Right atrium auricular region (tissue), 2 donors: ENCODE measurements at regions not wholly inside any gene's neighbourhood (a gene's known extent, or its start where the extent isn't known, plus 50 kb on each side); places are given as distances from the start of the nearest gene placed in this dataset.
A peak's percentile ranks its signal among the peaks of the same experiment; 100 is the strongest.

Experiments used
- DNase-seq: peaks from one replicate; pipeline ENCODE4 v3.0.0-alpha.2; 2019; ENCODE audit warnings: low spot score
- H3K27ac ChIP-seq, 2 donors: fragments of 200-600 bp; sonication (generic); 1 replicate in 1 of 2; 2 replicates in 1 of 2; pipeline ENCODE4 v1.5.1; 2016 to 2019
- H3K27me3 ChIP-seq, 2 donors: fragments of 200-600 bp; sonication (generic); one replicate each; pipeline versions ENCODE4 v1.5.1 to v1.6.0; 2017 to 2019
- H3K36me3 ChIP-seq: fragments of 200-600 bp; sonication (generic); one replicate; pipeline ENCODE4 v1.5.1; 2016
- H3K4me1 ChIP-seq, 2 donors: fragments of 200-600 bp; sonication (generic); one replicate each; pipeline versions ENCODE4 v1.5.1 to v1.6.0; 2017 to 2019
- H3K4me3 ChIP-seq, 2 donors: fragments of 200-600 bp; sonication (generic); 1 replicate in 1 of 2; 2 replicates in 1 of 2; pipeline ENCODE4 v1.5.1; 2017 to 2019; ENCODE audit warnings: mild to moderate bottlenecking in 1 of 2, moderate library complexity in 1 of 2
- H3K9me3 ChIP-seq, 2 donors: fragments of 200-600 bp; sonication (generic); one replicate each; pipeline ENCODE4 v1.5.1; 2019
- CTCF ChIP-seq, 2 donors: fragments of 200-600 bp; sonication (generic); IDR thresholded peaks; one replicate each; pipeline ENCODE4 v1.5.1; 2019; ENCODE audit warnings: antibody characterized with exemption in 2 of 2

- H3K27me3 ChIP-seq: no peaks in the 10 kb centered on the region
- no peaks in the 10 kb centered on the region for H3K9me3 ChIP-seq
- H3K36me3 ChIP-seq: no peaks in the 10 kb centered on the region
- H3K4me3 ChIP-seq: no peak overlapping the region
- H3K27ac ChIP-seq: no peak overlapping the region
- H3K4me1 ChIP-seq: no peaks in the 10 kb centered on the region
- peak in 1 of 2 donors; percentile 51 for TF ChIP-seq CTCF (IDR thresholded peaks at IDR 0.05)
- no peak for DNase-seq
Measured at GRCh38 chr12:48286665-48287064, 64.1 kb downstream of the ZNF641 start.

- no peak overlapping the region for H3K27ac ChIP-seq
- H3K27me3 ChIP-seq: no peaks in the 10 kb centered on the region
- no peak for TF ChIP-seq CTCF (IDR thresholded peaks at IDR 0.05)
- no peaks in the 10 kb centered on the region for H3K9me3 ChIP-seq
- no peak overlapping the region for H3K4me3 ChIP-seq
- no peaks in the 10 kb centered on the region for H3K4me1 ChIP-seq
- DNase-seq: no peak
- no peaks in the 10 kb centered on the region for H3K36me3 ChIP-seq
Measured at GRCh38 chr12:48285751-48286650, 64.7 kb downstream of the ZNF641 start.

GRCh38 chr12:48281811-48282210 lies 68.9 kb downstream of the ZNF641 start:
- Histone ChIP-seq H3K36me3 (no peaks in the 10 kb centered on the region), H3K4me1 (no peaks in the 10 kb centered on the region)
- no peak for TF ChIP-seq CTCF (IDR thresholded peaks at IDR 0.05)

GRCh38 chr12:48280572-48280971 lies 70.1 kb downstream of the ZNF641 start:
- H3K4me3 ChIP-seq: no peak overlapping the region
- H3K36me3 ChIP-seq: no peaks in the 10 kb centered on the region
- H3K27me3 ChIP-seq: no peaks in the 10 kb centered on the region
- no peak for TF ChIP-seq CTCF (IDR thresholded peaks at IDR 0.05)
- DNase-seq: no peak
- H3K9me3 ChIP-seq: peaks cover 0 to 7% of the 10 kb centered on the region in 2 donors
- no peak overlapping the region for H3K27ac ChIP-seq
- H3K4me1 ChIP-seq: no peaks in the 10 kb centered on the region

More at GRCh38 chr12:48281811-48282210, 68.9 kb downstream of the ZNF641 start:
- no peak overlapping the region for H3K27ac ChIP-seq
- no peak overlapping the region for H3K4me3 ChIP-seq
- H3K9me3 ChIP-seq: peaks cover 0 to 2% of the 10 kb centered on the region in 2 donors
- no peak for DNase-seq
- no peaks in the 10 kb centered on the region for H3K27me3 ChIP-seq

GRCh38 chr12:48279601-48280000 lies 71.1 kb downstream of the ZNF641 start:
- Histone ChIP-seq H3K4me3 (no peak overlapping the region), H3K27me3 (no peaks in the 10 kb centered on the region), H3K9me3 (peaks cover 0 to 7% of the 10 kb centered on the region in 2 donors), H3K36me3 (no peaks in the 10 kb centered on the region), H3K27ac (no peak overlapping the region), H3K4me1 (no peaks in the 10 kb centered on the region)
- TF ChIP-seq CTCF (IDR thresholded peaks at IDR 0.05): no peak
- no peak for DNase-seq
